ENCODE measurements at regions not wholly inside any gene's neighbourhood (a gene's known extent, or its start where the extent isn't known, plus 50 kb on each side); places are given as distances from the start of the nearest gene placed in this dataset.

- no peak for DNase-seq (ENCODE audit: low read depth, low spot score)
- Histone ChIP-seq H3K27me3 (ENCODE audit: control insufficient read depth in 2 of 2, insufficient read depth in 2 of 2, low read length in 2 of 2) (no peaks in the 10 kb centered on the region), H3K4me1 (ENCODE audit: control insufficient read depth, extremely low read depth, insufficient read depth, low read length) (no peaks in the 10 kb centered on the region), H3K36me3 (ENCODE audit: control insufficient read depth in 2 of 2, extremely low read depth in 1 of 2, insufficient read depth in 2 of 2, low read length in 2 of 2) (no peaks in the 10 kb centered on the region), H3K4me2 (ENCODE audit: insufficient read depth, low read length) (no peak overlapping the region), H3K9me1 (replicated peaks; ENCODE audit: control insufficient read depth, extremely low read depth, insufficient read depth, low read length) (no peaks in the 10 kb centered on the region), H3K79me2 (ENCODE audit: control insufficient read depth, insufficient read depth, low read length) (no peaks in the 10 kb centered on the region), H4K20me1 (replicated peaks; ENCODE audit: control insufficient read depth, extremely low read depth, insufficient read depth, low read length) (no peaks in the 10 kb centered on the region), H3K9ac (replicated peaks; ENCODE audit: extremely low read depth, insufficient read depth, low read length) (no peak overlapping the region), H3K9me3 (replicated peaks; ENCODE audit: control insufficient read depth, insufficient read depth, low read length) (no peaks in the 10 kb centered on the region), H3K27ac (ENCODE audit: insufficient read depth, low read depth, low read length) (no peak overlapping the region), H2AFZ (ENCODE audit: low read depth, low read length) (no peak overlapping the region), H3K4me3 (replicated peaks in 1 of 3; ENCODE audit: insufficient read depth in 1 of 3, low read depth in 1 of 3, low read length in 3 of 3) (no peak overlapping the region)
- dilution Hi-C loops (cut with MboI; ENCODE audit: extremely low pct_ligation_motif_present, low sequenced_read_pairs): no loop called here
- intact Hi-C loops (cut with micrococcal nuclease): no loop called here
- ChIA-PET POLR2A (no interaction called here), CTCF (no interaction called here)
- no TSS peak for BruUV-seq (replicated peaks)
- no peak for FAIRE-seq
- TF ChIP-seq MYC (IDR thresholded peaks at IDR 0.05; ENCODE audit: low read depth, low read length): no peak
- TF ChIP-seq MAX (IDR thresholded peaks at IDR 0.05; ENCODE audit: insufficient read depth, insufficient read length): no peak
- TF ChIP-seq POLR2A (IDR thresholded peaks at IDR 0.05; ENCODE audit: low read depth, low read length): no peak
- no peak for TF ChIP-seq EZH2 (IDR thresholded peaks at IDR 0.05; ENCODE audit: borderline replicate concordance, low read depth, low read length, severe bottlenecking)
- no peak for TF ChIP-seq GATA2 (IDR thresholded peaks at IDR 0.05; ENCODE audit: insufficient read depth, insufficient read length, low read depth, low read length)
- TF ChIP-seq FOS (IDR thresholded peaks at IDR 0.05; ENCODE audit: borderline replicate concordance, insufficient read depth, low read length): no peak
- no peak for TF ChIP-seq POLR2AphosphoS5 (IDR thresholded peaks at IDR 0.05; ENCODE audit: insufficient read depth, low read depth, low read length)
Measured at GRCh38 chr4:66837279-66837922, 707.9 kb downstream of the CENPC start.

- no peaks in the 10 kb centered on the region for H4K20me1 ChIP-seq (replicated peaks; ENCODE audit: control insufficient read depth, extremely low read depth, insufficient read depth, low read length)
- no peak overlapping the region for H2AFZ ChIP-seq (ENCODE audit: low read depth, low read length)
- no peaks in the 10 kb centered on the region for H3K27me3 ChIP-seq (ENCODE audit: control insufficient read depth in 2 of 2, insufficient read depth in 2 of 2, low read length in 2 of 2)
- no peaks in the 10 kb centered on the region for H3K79me2 ChIP-seq (ENCODE audit: control insufficient read depth, insufficient read depth, low read length)
- intact Hi-C loops (cut with micrococcal nuclease): no loop called here
- no peak for DNase-seq (ENCODE audit: low read depth, low spot score)
- dilution Hi-C loops (cut with MboI; ENCODE audit: extremely low pct_ligation_motif_present, low sequenced_read_pairs): no loop called here
- no peaks in the 10 kb centered on the region for H3K36me3 ChIP-seq (ENCODE audit: control insufficient read depth in 2 of 2, extremely low read depth in 1 of 2, insufficient read depth in 2 of 2, low read length in 2 of 2)
- H3K4me1 ChIP-seq (ENCODE audit: control insufficient read depth, extremely low read depth, insufficient read depth, low read length): no peaks in the 10 kb centered on the region
- BruUV-seq (replicated peaks): no TSS peak
- POLR2A ChIA-PET: no interaction called here
- no peak overlapping the region for H3K4me3 ChIP-seq (replicated peaks in 1 of 3; ENCODE audit: insufficient read depth in 1 of 3, low read depth in 1 of 3, low read length in 3 of 3)
- no peaks in the 10 kb centered on the region for H3K9me1 ChIP-seq (replicated peaks; ENCODE audit: control insufficient read depth, extremely low read depth, insufficient read depth, low read length)
- TF ChIP-seq FOS (IDR thresholded peaks at IDR 0.05; ENCODE audit: borderline replicate concordance, insufficient read depth, low read length) (no peak), JUN (IDR thresholded peaks at IDR 0.05; ENCODE audit: borderline replicate concordance, insufficient read depth, insufficient read length, low read depth) (no peak), POLR2A (IDR thresholded peaks at IDR 0.05; ENCODE audit: low read depth, low read length) (no peak), POLR2AphosphoS5 (IDR thresholded peaks at IDR 0.05; ENCODE audit: insufficient read depth, low read depth, low read length) (no peak), EZH2 (IDR thresholded peaks at IDR 0.05; ENCODE audit: borderline replicate concordance, low read depth, low read length, severe bottlenecking) (no peak), MYC (IDR thresholded peaks at IDR 0.05; ENCODE audit: low read depth, low read length) (no peak), MAX (IDR thresholded peaks at IDR 0.05; ENCODE audit: insufficient read depth, insufficient read length) (no peak), CTCF (IDR thresholded peaks at IDR 0.05; ENCODE audit: extremely low read depth in 1 of 2, insufficient read depth in 1 of 2, low read depth in 1 of 2, low read length in 2 of 2) (no peak), GATA2 (IDR thresholded peaks at IDR 0.05; ENCODE audit: insufficient read depth, insufficient read length, low read depth, low read length) (no peak)
- no peak for FAIRE-seq
- no peak overlapping the region for H3K9ac ChIP-seq (replicated peaks; ENCODE audit: extremely low read depth, insufficient read depth, low read length)
- CTCF ChIA-PET: no interaction called here
- H3K4me2 ChIP-seq (ENCODE audit: insufficient read depth, low read length): no peak overlapping the region
- no peak overlapping the region for H3K27ac ChIP-seq (ENCODE audit: insufficient read depth, low read depth, low read length)
- H3K9me3 ChIP-seq (replicated peaks; ENCODE audit: control insufficient read depth, insufficient read depth, low read length): no peaks in the 10 kb centered on the region
Measured at GRCh38 chr4:66829310-66829709, 716.0 kb downstream of the CENPC start.

Data from endothelial cell of umbilical vein (primary cell).